AG08395 (cell line): ENCODE measurements at regions not wholly inside any gene's neighbourhood (a gene's known extent, or its start where the extent isn't known, plus 50 kb on each side); places are given as distances from the start of the nearest gene placed in this dataset.

Experiments
- DNase-seq: peaks from one replicate; pipeline ENCODE4 v3.0.0; 2012; ENCODE audit warnings: mixed read lengths, low spot score

GRCh38 chr3:25226747-25227146, 201.3 kb upstream of the RARB start:
- no peak for DNase-seq

- no peak for DNase-seq
These were observed 198.5 kb upstream of the RARB start for GRCh38 chr3:25229586-25229985.

DNA sequence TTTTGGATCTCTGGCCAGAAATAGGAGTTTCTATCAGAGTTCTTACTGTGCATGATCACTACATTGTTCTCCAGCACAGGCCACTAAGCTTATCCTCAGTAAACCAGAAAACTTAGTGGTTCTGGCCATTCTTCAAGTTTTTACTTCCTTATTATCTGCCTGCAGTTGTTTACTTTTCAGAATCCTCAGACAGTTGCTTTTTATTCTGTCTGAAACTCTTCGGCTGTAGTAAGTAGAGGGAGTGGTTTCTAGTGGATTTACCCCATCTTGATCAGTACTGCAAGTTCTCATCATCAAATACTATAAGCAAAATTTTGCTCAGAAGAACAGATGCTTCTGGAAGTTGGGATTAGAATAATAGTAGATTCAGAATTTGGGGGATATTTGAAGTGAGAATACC, 193.0 kb upstream of the RARB start:
- no peak for DNase-seq

GRCh38 chr3:25235466-25235865, 192.6 kb upstream of the RARB start:
- no peak for DNase-seq

- DNase-seq: no peak
These were observed 190.5 kb upstream of the RARB start for GRCh38 chr3:25237602-25238001.

GRCh38 chr3:25239042-25239441, 189.0 kb upstream of the RARB start:
- DNase-seq: no peak

DNA sequence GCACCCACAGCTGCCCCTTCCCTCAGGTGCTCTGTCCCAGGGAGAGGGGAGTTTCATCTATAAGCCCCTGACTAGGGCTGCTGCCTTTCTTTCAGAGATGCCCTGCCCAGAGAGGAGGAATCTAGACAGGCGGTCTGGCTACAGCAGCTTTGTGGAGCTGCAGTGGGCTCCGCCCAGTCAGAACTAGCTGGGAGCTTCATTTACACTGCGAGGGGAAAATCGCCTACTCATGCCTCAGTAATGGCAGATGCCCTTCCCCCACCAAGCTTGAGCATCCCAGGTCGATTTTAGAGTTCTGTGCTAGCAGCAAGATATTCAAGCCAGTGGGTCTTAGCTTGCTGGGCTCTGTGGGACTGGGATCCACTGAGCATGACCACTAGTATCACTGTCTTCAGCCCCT, 181.2 kb upstream of the RARB start:
- DNase-seq: no peak

- no peak for DNase-seq
These were observed 175.8 kb upstream of the RARB start for GRCh38 chr3:25252291-25252690.

DNA sequence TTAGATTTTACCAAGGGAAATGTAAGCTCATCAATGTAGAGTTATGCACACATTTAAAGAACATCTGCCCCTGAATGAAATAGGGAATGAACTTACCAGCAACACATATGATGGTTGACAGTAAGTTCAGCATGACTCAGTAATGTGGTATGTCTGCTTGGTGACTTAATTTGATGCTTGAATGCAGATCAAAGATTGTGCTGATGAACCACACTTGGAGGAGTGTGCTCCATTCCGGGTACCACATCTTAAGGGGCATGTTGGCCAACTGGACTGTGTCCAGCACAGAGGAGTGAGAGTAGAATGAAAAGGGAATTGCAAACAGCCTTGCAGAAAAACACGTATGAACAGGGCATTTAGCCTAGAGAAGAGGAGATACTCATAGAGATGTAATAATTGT, 171.0 kb upstream of the RARB start:
- DNase-seq: no peak

GRCh38 chr3:25259871-25260270, 168.2 kb upstream of the RARB start:
- no peak for DNase-seq

DNA sequence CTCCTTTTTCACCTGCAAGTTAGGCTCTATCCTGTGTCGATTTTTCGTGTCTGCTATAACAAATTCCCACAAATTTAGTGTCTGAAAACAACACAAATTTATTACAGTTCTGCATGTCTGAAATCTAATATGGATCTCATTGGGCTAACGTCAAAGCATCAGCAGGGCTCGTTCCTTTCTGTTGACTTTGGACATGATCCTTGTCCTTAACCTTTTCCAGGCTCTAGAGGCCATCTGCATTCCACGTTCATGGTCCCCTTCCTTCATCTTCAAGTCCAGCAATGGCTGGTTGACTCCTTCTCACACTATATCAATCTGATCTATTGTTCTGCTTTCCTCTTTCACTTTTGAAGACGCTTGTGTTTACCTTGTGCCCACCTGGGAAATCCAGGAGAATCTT, 165.7 kb upstream of the RARB start:
- no peak for DNase-seq

DNA sequence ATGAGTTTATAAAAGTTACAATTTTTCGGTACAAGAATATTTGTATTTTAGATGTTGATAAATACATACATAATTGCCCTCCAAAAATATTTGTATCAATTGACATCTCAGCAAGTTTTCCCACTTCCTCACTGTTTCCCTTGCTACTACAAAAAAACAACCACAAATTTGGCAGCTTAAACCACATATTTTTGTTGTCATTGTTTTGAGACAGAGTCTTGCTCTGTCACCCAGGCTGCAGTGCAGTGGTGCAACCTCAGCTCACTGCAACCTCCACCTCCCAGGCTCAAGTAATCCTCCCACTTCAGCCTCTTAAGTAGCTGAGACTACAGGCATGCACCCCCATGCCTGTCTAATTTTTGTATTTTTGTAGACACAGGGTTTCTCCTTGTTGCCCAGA, 162.8 kb upstream of the RARB start:
- no peak for DNase-seq

- DNase-seq: no peak
These were observed 161.4 kb upstream of the RARB start for GRCh38 chr3:25266677-25267076.

DNA sequence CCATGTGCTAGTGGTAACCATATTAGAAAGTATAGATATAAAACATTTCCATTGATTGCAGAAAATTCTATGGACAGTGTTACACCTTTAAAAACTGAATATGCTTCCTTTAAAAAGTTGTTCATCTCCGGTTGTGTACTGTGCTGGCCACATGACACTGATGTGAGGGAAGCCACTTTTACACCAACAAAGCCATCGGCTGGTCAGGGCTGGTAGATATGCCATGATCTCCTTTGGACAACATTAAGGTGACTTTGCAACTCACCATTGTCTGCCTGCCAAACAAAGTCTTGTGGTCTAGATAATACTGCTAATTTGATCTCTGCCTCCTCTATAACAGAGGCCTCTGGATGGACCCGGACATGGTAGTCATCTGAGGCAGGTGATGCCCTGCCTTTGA, 156.0 kb upstream of the RARB start:
- DNase-seq: no peak

DNA sequence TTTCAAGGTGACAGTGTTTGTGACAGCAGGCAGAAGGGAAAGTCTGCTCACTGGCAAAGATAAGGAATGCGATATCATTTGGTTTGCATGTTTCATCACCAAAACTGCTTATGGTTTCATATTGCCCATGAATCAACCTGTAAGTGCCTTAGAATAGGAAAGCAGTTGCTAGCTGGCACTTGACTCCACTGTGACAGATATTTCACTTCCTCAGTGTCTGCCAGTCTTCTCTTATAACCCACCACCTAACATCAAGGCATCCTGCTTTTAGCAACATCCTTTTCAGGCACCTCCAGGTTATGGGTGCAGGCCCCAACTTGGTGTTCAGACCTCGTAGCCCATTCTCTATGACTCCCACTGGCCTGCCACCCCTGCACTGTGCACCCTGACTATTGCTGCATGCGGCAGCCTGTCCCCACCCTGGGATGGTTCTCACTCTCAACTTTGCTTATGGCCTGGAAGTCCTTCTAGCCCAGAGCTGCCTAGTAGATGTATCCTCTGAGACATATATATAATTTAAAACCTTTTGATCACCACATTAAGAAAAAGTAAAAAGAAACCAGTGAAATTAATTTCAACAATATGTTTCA, 154.4 kb upstream of the RARB start:
- no peak for DNase-seq

- DNase-seq: no peak
These were observed 150.6 kb upstream of the RARB start for GRCh38 chr3:25277503-25277902.

GRCh38 chr3:25281041-25281731, 146.9 kb upstream of the RARB start:
- no peak for DNase-seq

GRCh38 chr3:25281732-25282126, 146.3 kb upstream of the RARB start:
- DNase-seq: no peak

GRCh38 chr3:25283613-25284012, 144.4 kb upstream of the RARB start:
- DNase-seq: no peak

GRCh38 chr3:25284249-25284648, 143.8 kb upstream of the RARB start:
- no peak for DNase-seq

DNA sequence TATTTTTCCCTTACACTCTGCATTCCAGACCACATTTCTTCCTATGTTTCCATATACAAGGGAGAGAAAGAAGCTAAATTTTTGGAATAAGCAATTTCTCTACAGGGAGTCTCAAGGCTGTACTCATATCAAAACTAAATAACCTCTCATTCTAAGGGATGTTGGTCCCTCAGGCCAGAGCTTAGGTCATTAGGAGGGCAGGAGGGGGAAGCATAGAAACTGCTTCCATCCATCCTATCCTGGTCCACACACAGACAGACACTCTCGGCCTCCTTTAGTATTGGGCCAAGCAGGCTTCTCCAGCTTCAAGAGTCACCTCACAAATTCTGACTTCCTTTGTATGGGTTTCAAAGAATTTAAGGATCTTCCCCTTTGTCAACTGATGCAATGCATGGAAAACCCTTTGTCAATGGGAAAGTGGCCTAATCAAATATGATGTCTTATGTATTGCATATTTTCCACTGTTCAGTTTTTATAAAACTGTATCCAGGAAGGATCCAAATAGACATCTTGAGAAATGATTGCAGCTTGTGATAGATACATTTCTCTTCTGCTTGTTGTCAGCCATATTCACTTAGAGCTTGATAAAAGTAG, 140.7 kb upstream of the RARB start:
- no peak for DNase-seq

DNA sequence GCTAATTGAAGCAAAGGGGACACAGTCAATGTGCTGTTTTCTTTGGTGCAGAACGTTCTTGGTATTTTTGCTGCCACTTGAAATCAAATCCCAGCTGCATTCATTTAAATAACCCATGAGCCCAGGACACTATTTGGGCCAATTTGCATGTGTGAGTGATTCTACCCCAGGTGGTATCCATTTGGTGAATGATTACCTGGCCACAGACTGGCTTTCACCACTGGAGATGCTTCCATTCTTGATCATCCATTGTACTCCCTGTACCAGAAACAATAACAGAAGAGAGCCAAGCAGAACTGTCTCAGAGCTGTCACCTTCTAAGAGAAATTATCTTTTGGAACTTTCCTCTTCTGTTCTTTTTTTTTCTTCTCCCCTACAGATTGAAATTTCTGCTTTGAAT, 139.7 kb upstream of the RARB start:
- no peak for DNase-seq

DNA sequence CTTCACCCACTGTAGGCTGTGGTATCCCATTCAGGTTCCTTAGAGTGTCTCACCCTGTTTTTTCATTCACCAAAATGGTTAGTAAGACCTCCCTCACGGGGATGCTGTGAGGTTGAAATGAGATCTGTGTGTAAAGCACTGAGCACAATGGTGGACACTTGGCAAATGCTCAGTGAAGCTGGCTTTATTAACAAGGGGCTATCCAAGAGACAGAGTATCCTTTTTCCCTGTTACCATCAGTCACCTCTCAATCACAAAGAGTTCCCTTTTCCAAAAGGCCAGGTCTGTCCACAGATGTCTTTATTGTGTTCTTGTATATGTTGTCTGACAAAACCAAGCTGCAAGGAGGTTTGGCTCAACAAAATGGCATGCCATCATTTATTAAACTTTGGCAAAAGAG, 138.9 kb upstream of the RARB start:
- DNase-seq: no peak

- no peak for DNase-seq
These were observed 138.4 kb upstream of the RARB start for GRCh38 chr3:25289663-25290062.
